Astrocyte of the spinal cord (primary cell): ENCODE measurements at regions not wholly inside any gene's neighbourhood (a gene's known extent, or its start where the extent isn't known, plus 50 kb on each side); places are given as distances from the start of the nearest gene placed in this dataset.

Experiments
- DNase-seq: peaks from one replicate; pipeline ENCODE4 v3.0.0; 2011; ENCODE audit warnings: low read depth, low spot score
- H3K4me3 ChIP-seq: 2 replicates; pipeline ENCODE4 v1.5.1; 2011; ENCODE audit warnings: low read depth, mild to moderate bottlenecking, low read length, moderate library complexity
- in situ Hi-C: cut with HindIII; loops from 2 replicates; pipeline ENCODE4 v1.10.0; 2017; ENCODE audit warnings: low sequenced_read_pairs
- TF ChIP-seq, protein P1 (sequence below): IDR thresholded peaks from 2 replicates; pipeline ENCODE4 v1.5.1; 2012; ENCODE audit warnings: low read depth, mild to moderate bottlenecking, low read length, inconsistent platforms

DNA sequence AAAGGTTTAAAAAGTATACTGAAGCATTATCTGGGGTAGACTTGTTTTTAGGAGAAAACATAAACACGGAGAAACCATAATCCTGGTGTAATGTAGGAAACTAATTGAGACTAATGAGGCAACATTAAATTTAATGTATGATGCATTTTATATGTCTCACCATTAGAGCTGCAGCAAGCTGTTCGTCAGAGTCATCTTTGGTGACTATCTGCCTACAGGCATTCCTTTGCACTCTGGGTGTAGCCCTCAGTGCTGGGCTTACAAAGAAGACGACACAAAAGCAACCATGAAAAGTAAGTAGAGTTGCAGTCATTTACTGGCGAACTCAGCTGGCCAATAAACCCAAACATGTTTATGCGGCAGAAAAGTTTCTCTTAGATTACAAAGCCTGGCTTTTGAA, 415.3 kb upstream of the ZEB2 start:
- TF ChIP-seq, protein P1, sequence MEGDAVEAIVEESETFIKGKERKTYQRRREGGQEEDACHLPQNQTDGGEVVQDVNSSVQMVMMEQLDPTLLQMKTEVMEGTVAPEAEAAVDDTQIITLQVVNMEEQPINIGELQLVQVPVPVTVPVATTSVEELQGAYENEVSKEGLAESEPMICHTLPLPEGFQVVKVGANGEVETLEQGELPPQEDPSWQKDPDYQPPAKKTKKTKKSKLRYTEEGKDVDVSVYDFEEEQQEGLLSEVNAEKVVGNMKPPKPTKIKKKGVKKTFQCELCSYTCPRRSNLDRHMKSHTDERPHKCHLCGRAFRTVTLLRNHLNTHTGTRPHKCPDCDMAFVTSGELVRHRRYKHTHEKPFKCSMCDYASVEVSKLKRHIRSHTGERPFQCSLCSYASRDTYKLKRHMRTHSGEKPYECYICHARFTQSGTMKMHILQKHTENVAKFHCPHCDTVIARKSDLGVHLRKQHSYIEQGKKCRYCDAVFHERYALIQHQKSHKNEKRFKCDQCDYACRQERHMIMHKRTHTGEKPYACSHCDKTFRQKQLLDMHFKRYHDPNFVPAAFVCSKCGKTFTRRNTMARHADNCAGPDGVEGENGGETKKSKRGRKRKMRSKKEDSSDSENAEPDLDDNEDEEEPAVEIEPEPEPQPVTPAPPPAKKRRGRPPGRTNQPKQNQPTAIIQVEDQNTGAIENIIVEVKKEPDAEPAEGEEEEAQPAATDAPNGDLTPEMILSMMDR = no peak
- no peak for DNase-seq
- in situ Hi-C loops = no loop called here
- no peak overlapping the region for H3K4me3 ChIP-seq

DNA sequence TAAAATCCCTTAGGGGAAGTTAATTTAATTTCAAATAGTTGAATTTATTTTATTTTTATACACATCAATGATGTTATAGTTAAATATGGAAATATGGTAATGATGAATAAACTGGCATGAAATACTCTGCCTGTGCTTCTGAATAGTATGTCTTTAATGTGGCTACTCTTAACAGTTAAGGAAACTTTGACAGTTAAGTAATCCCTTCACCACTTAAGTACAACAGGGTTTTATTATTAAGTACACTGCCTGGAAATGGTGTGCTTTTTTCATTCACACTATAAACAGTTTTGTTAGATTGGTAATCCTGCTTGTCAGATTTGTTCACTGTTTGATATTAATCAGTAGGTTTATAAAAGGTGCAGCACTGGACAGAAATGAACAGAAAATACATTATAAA, 412.0 kb upstream of the ZEB2 start:
- DNase-seq = no peak
- TF ChIP-seq, protein P1 = no peak
- in situ Hi-C loops = no loop called here
- no peak overlapping the region for H3K4me3 ChIP-seq

DNA sequence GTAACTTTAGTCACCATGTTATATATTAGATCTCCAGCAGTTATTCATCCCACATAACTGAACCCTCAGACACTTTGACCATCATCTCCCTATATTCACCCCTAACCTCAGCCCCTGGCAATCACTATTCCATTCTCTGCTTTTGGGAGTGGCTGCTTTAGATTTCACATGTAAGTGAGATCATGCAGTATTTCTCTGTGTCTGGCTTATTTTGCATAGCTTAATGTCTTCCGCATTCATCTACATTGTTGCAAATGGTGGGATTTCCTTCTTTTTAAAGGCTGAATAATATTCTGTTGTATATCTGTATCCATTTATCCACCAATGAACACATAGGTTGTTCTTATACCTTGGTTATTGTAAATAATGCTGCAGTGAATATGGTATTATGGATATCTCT, 411.6 kb upstream of the ZEB2 start:
- in situ Hi-C loops = no loop called here
- no peak overlapping the region for H3K4me3 ChIP-seq
- TF ChIP-seq, protein P1 = no peak
- no peak for DNase-seq

DNA sequence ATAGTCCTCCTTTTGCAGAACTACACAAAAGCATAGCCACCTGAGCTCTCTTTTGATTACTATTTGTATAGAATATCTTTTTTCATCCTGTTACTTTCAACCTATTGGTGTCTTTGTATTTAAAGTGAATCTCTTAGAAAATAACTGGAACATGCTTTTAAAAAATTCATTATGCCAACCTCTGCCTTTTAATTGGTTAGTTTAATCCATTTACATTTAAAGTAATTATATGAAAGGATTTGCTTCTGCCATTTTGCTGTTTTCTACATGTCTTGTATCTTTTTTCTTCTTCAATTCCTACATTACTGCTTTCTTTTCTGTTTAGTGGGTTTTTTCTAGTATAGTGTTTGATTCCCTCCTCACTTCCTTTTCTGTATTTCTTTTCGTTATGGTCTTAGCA, 407.5 kb upstream of the ZEB2 start:
- no peak overlapping the region for H3K4me3 ChIP-seq
- no peak for DNase-seq
- in situ Hi-C loops = no loop called here
- TF ChIP-seq, protein P1 = no peak

DNA sequence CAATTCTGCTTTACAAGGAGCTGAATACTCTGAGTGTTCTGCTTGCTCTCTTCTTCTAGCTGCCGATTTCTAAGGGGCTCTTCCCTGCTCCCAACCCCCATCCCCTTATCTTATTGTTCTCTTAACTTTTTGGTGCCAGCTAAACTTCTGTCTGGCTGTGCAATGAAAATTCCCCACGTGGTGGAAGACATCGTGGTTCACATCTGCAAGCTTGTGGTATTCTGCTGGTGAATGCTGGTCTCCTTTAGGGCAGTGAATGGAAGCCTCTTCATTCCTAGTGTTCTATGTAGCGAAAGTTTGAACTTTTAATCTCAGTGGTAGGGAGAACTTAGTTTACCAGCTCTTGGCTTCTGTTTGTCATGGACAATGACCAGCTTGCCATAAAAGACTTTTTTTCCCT, 406.0 kb upstream of the ZEB2 start:
- H3K4me3 ChIP-seq = no peak overlapping the region
- no peak for DNase-seq
- in situ Hi-C loops = no loop called here
- TF ChIP-seq, protein P1 = no peak

DNA sequence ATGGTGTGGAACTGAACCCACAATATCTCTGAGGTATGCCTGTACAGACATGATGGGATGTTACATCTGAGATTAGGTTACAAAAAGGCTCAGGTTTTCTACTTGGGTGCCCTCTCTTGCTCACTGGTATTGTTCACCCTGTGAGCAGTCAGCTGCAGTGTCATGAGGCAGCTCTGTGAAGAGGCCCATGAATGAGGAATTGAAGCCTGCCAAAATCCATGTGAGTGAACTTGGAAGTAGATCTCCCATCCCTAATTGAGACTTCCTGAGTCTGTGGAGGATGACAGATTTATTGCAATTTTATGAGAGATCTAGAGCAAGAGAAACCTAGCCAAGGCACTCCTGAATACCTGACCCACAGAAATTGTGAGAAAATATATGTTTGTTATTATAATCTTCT, 404.9 kb upstream of the ZEB2 start:
- in situ Hi-C loops = no loop called here
- TF ChIP-seq, protein P1 = no peak
- no peak for DNase-seq
- H3K4me3 ChIP-seq = no peak overlapping the region

DNA sequence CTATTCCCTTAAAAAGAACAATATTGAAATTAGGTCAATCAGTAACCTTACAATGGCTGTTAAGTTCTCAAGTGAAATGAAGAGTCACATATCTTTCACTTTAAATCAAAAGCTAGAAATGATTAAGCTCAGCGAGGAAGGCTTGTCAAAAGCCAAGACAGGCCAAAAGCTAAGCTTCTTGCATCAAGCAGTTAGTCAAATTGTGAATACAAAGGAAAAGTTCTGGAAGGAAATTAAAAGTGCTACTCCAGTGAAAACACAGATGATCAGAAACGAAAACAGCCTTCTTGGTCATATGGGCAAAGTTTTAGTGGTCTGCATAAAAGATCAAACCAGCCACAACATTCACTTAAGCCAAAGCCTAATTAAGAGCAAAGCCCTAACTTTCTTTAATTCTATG, 402.6 kb upstream of the ZEB2 start:
- TF ChIP-seq, protein P1 = no peak
- DNase-seq = no peak
- no peak overlapping the region for H3K4me3 ChIP-seq
- in situ Hi-C loops = no loop called here
